ENCODE measurements at regions not wholly inside any gene's neighbourhood (a gene's known extent, or its start where the extent isn't known, plus 50 kb on each side); places are given as distances from the start of the nearest gene placed in this dataset.

DNA sequence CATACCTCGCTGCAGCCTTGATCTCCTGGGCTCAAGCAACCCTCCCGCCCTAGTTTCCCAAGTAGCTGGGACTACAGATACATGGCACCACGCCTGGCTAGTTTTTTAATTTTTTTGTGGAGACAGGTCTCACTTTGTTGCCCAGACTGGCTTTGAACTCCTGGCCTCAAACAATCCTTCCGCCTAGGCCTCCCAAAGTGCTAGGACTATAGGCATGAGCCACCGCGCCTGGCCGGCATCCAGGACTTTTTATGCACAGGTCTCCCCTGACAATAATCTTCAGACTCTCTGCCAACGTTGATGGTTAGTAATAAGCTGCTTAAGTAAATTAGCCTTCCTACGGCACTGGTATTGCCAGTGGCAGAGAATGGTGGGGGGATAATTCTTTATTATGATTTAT, 110.5 kb upstream of the MTHFD1L start:
- TF ChIP-seq, protein P1, sequence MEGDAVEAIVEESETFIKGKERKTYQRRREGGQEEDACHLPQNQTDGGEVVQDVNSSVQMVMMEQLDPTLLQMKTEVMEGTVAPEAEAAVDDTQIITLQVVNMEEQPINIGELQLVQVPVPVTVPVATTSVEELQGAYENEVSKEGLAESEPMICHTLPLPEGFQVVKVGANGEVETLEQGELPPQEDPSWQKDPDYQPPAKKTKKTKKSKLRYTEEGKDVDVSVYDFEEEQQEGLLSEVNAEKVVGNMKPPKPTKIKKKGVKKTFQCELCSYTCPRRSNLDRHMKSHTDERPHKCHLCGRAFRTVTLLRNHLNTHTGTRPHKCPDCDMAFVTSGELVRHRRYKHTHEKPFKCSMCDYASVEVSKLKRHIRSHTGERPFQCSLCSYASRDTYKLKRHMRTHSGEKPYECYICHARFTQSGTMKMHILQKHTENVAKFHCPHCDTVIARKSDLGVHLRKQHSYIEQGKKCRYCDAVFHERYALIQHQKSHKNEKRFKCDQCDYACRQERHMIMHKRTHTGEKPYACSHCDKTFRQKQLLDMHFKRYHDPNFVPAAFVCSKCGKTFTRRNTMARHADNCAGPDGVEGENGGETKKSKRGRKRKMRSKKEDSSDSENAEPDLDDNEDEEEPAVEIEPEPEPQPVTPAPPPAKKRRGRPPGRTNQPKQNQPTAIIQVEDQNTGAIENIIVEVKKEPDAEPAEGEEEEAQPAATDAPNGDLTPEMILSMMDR (IDR thresholded peaks at IDR 0.05), result no peak
- TF ChIP-seq POLR2A (IDR thresholded peaks at IDR 0.05) (no peak), EP300 (IDR thresholded peaks at IDR 0.05) (no peak)
